ENCODE measurements at regions not wholly inside any gene's neighbourhood (a gene's known extent, or its start where the extent isn't known, plus 50 kb on each side); places are given as distances from the start of the nearest gene placed in this dataset.

DNA sequence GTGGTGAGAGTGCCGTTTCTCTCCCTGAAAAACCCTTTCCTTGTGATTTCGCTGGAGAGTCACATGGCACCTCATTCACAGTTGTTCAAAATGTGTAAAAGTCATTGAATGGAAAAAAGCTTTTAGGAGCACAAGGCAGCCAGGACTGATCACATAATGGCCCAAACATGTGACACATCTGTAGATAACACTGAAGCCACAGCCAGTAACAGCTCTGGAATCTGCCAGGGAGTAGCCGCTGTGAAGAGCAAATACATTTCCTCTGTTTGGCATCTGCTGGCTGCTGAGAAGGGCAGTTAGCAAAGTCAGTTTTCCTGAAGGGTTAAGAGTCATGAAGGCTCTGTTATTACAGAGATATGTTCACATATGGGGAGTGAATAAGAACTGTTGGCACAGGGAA lies 271.8 kb downstream of the NNT start:
- Histone ChIP-seq H3K27ac (ENCODE audit: extremely low read depth, low read depth, low read length) (no peak overlapping the region), H3K4me3 (ENCODE audit: low read depth, low read length) (no peak overlapping the region), H3K4me1 (ENCODE audit: control insufficient read depth, insufficient read depth, low read length) (no peaks in the 10 kb centered on the region), H3K9me3 (ENCODE audit: control insufficient read depth, insufficient read depth, low read depth, low read length) (no peaks in the 10 kb centered on the region), H3K36me3 (ENCODE audit: control insufficient read depth in 2 of 2, insufficient read depth in 1 of 2, low read length in 2 of 2) (no peaks in the 10 kb centered on the region)
- CTCF ChIA-PET = interaction anchor here (0.7 kb wide), 1 partner anchor 62 kb away, joined by 3 read pairs; no protein-coding TSS in a partner anchor
- POLR2A ChIA-PET = no interaction called here
- TF ChIP-seq ZNF184 (tag by site-specific recombination; IDR thresholded peaks at IDR 0.05) (no peak), ZNF555 (tag by site-specific recombination; conservative IDR thresholded peaks at IDR 0.05) (no peak), RBAK (tag by site-specific recombination; IDR thresholded peaks at IDR 0.05) (no peak), ZNF202 (tag by site-specific recombination; IDR thresholded peaks at IDR 0.05; ENCODE audit: borderline replicate concordance) (no peak), ZNF10 (tag by site-specific recombination; IDR thresholded peaks at IDR 0.05) (no peak), ZNF23 (tag by site-specific recombination; IDR thresholded peaks at IDR 0.05; ENCODE audit: borderline replicate concordance) (no peak), ZNF670 (tag by site-specific recombination; IDR thresholded peaks at IDR 0.05; ENCODE audit: low read depth) (no peak), ZSCAN16 (tag by site-specific recombination; IDR thresholded peaks at IDR 0.05) (no peak), ZNF776 (tag by site-specific recombination; IDR thresholded peaks at IDR 0.05; ENCODE audit: borderline replicate concordance) (no peak), ZNF626 (tag by site-specific recombination; IDR thresholded peaks at IDR 0.05) (no peak)
- TF ChIP-seq, protein P1, sequence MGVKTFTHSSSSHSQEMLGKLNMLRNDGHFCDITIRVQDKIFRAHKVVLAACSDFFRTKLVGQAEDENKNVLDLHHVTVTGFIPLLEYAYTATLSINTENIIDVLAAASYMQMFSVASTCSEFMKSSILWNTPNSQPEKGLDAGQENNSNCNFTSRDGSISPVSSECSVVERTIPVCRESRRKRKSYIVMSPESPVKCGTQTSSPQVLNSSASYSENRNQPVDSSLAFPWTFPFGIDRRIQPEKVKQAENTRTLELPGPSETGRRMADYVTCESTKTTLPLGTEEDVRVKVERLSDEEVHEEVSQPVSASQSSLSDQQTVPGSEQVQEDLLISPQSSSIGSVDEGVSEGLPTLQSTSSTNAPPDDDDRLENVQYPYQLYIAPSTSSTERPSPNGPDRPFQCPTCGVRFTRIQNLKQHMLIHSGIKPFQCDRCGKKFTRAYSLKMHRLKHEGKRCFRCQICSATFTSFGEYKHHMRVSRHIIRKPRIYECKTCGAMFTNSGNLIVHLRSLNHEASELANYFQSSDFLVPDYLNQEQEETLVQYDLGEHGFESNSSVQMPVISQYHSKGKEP (tag by site-specific recombination; IDR thresholded peaks at IDR 0.05) = no peak
- TF ChIP-seq, protein P2, sequence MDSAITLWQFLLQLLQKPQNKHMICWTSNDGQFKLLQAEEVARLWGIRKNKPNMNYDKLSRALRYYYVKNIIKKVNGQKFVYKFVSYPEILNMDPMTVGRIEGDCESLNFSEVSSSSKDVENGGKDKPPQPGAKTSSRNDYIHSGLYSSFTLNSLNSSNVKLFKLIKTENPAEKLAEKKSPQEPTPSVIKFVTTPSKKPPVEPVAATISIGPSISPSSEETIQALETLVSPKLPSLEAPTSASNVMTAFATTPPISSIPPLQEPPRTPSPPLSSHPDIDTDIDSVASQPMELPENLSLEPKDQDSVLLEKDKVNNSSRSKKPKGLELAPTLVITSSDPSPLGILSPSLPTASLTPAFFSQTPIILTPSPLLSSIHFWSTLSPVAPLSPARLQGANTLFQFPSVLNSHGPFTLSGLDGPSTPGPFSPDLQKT (IDR thresholded peaks at IDR 0.05; ENCODE audit: borderline replicate concordance, low read depth, low read length) = no peak
- TF ChIP-seq, protein P3, sequence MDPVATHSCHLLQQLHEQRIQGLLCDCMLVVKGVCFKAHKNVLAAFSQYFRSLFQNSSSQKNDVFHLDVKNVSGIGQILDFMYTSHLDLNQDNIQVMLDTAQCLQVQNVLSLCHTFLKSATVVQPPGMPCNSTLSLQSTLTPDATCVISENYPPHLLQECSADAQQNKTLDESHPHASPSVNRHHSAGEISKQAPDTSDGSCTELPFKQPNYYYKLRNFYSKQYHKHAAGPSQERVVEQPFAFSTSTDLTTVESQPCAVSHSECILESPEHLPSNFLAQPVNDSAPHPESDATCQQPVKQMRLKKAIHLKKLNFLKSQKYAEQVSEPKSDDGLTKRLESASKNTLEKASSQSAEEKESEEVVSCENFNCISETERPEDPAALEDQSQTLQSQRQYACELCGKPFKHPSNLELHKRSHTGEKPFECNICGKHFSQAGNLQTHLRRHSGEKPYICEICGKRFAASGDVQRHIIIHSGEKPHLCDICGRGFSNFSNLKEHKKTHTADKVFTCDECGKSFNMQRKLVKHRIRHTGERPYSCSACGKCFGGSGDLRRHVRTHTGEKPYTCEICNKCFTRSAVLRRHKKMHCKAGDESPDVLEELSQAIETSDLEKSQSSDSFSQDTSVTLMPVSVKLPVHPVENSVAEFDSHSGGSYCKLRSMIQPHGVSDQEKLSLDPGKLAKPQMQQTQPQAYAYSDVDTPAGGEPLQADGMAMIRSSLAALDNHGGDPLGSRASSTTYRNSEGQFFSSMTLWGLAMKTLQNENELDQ (tag by site-specific recombination; IDR thresholded peaks at IDR 0.05; ENCODE audit: low read depth) = no peak
- TF ChIP-seq, protein P4, sequence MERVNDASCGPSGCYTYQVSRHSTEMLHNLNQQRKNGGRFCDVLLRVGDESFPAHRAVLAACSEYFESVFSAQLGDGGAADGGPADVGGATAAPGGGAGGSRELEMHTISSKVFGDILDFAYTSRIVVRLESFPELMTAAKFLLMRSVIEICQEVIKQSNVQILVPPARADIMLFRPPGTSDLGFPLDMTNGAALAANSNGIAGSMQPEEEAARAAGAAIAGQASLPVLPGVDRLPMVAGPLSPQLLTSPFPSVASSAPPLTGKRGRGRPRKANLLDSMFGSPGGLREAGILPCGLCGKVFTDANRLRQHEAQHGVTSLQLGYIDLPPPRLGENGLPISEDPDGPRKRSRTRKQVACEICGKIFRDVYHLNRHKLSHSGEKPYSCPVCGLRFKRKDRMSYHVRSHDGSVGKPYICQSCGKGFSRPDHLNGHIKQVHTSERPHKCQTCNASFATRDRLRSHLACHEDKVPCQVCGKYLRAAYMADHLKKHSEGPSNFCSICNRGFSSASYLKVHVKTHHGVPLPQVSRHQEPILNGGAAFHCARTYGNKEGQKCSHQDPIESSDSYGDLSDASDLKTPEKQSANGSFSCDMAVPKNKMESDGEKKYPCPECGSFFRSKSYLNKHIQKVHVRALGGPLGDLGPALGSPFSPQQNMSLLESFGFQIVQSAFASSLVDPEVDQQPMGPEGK (tag by site-specific recombination; IDR thresholded peaks at IDR 0.05) = no peak
- TF ChIP-seq, protein P5, sequence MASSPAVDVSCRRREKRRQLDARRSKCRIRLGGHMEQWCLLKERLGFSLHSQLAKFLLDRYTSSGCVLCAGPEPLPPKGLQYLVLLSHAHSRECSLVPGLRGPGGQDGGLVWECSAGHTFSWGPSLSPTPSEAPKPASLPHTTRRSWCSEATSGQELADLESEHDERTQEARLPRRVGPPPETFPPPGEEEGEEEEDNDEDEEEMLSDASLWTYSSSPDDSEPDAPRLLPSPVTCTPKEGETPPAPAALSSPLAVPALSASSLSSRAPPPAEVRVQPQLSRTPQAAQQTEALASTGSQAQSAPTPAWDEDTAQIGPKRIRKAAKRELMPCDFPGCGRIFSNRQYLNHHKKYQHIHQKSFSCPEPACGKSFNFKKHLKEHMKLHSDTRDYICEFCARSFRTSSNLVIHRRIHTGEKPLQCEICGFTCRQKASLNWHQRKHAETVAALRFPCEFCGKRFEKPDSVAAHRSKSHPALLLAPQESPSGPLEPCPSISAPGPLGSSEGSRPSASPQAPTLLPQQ (tag by site-specific recombination; IDR thresholded peaks at IDR 0.05) = no peak

DNA sequence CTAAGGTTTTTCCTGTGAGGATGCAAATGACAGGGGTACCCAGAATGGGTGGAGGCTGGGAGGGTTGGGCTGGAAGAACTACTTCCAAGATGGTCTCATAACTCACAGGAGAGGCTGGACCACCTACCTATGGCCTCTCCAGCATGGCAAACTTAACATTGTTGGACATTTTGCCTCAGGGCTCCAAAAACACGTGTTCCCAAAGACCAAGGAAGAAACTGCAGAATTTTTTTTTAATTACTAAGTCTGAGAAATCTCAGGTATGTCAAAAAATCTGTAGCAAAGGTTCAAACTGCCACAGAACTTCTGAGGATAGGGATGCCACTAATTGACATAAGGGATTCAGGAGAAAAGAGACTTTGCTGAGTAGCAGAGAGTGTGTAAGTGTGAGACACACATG lies 270.8 kb downstream of the NNT start:
- no peaks in the 10 kb centered on the region for H3K4me1 ChIP-seq (ENCODE audit: control insufficient read depth, insufficient read depth, low read length)
- H3K36me3 ChIP-seq (ENCODE audit: control insufficient read depth in 2 of 2, insufficient read depth in 1 of 2, low read length in 2 of 2) = no peaks in the 10 kb centered on the region
- CTCF ChIA-PET = no interaction called here
- H3K9me3 ChIP-seq (ENCODE audit: control insufficient read depth, insufficient read depth, low read depth, low read length) = no peaks in the 10 kb centered on the region
- no peak overlapping the region for H3K4me3 ChIP-seq (ENCODE audit: low read depth, low read length)
- POLR2A ChIA-PET = no interaction called here
- H3K27ac ChIP-seq (ENCODE audit: extremely low read depth, low read depth, low read length) = no peak overlapping the region
- no peak for TF ChIP-seq GLI4 (tag by site-specific recombination; IDR thresholded peaks at IDR 0.05)
- TF ChIP-seq ZNF184 (tag by site-specific recombination; IDR thresholded peaks at IDR 0.05) = no peak
- TF ChIP-seq, protein P6, sequence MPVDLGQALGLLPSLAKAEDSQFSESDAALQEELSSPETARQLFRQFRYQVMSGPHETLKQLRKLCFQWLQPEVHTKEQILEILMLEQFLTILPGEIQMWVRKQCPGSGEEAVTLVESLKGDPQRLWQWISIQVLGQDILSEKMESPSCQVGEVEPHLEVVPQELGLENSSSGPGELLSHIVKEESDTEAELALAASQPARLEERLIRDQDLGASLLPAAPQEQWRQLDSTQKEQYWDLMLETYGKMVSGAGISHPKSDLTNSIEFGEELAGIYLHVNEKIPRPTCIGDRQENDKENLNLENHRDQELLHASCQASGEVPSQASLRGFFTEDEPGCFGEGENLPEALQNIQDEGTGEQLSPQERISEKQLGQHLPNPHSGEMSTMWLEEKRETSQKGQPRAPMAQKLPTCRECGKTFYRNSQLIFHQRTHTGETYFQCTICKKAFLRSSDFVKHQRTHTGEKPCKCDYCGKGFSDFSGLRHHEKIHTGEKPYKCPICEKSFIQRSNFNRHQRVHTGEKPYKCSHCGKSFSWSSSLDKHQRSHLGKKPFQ (tag by site-specific recombination; IDR thresholded peaks at IDR 0.05) = no peak
- TF ChIP-seq, protein P7, sequence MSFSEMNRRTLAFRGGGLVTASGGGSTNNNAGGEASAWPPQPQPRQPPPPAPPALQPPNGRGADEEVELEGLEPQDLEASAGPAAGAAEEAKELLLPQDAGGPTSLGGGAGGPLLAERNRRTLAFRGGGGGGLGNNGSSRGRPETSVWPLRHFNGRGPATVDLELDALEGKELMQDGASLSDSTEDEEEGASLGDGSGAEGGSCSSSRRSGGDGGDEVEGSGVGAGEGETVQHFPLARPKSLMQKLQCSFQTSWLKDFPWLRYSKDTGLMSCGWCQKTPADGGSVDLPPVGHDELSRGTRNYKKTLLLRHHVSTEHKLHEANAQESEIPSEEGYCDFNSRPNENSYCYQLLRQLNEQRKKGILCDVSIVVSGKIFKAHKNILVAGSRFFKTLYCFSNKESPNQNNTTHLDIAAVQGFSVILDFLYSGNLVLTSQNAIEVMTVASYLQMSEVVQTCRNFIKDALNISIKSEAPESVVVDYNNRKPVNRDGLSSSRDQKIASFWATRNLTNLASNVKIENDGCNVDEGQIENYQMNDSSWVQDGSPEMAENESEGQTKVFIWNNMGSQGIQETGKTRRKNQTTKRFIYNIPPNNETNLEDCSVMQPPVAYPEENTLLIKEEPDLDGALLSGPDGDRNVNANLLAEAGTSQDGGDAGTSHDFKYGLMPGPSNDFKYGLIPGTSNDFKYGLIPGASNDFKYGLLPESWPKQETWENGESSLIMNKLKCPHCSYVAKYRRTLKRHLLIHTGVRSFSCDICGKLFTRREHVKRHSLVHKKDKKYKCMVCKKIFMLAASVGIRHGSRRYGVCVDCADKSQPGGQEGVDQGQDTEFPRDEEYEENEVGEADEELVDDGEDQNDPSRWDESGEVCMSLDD (tag by site-specific recombination; IDR thresholded peaks at IDR 0.05) = no peak
- TF ChIP-seq ZNF558 (tag by site-specific recombination; IDR thresholded peaks at IDR 0.05) = no peak
- no peak for TF ChIP-seq ZNF585B (tag by site-specific recombination; IDR thresholded peaks at IDR 0.05)

Measured in HEK293 (cell line).